H1 (cell line): ENCODE measurements at regions not wholly inside any gene's neighbourhood (a gene's known extent, or its start where the extent isn't known, plus 50 kb on each side); places are given as distances from the start of the nearest gene placed in this dataset.
A peak's percentile ranks its signal among the peaks of the same experiment; 100 is the strongest.

Experiments used
- CTCF ChIA-PET: fragments of 300-600 bp; sonication (Branson Sonifier 250); formaldehyde crosslinking; loops from one replicate; lab custom pipeline; 2021; ENCODE audit not compliant: partially characterized antibody; lab: Charles Lee
- POLR2A ChIA-PET: fragments of 300-600 bp; sonication (Branson Sonifier 250); formaldehyde crosslinking; loops from one replicate; lab custom pipeline; 2021; ENCODE audit warnings: inconsistent platforms; ENCODE audit not compliant: partially characterized antibody; lab: Charles Lee
- DNase-seq, 2 experiments: peaks; one replicate each; pipeline versions ENCODE4 v3.0.0 to v3.0.0-alpha.2; 2010 to 2022; ENCODE audit warnings: low spot score in 2 of 2, low read depth in 1 of 2, mixed read lengths in 1 of 2
- FAIRE-seq: peaks from 2 replicates; lab custom pipeline; 2011; peaks lifted over from hg19 to GRCh38; lab: Jason Lieb, UNC
- H2AFZ ChIP-seq: 2 replicates; pipeline ENCODE4 v1.8.1; 2012; ENCODE audit warnings: low read length, inconsistent platforms
- H2AK5ac ChIP-seq: 2 replicates; pipeline ENCODE4 v1.6.1; 2013; ENCODE audit warnings: low read depth, low read length
- H2BK120ac ChIP-seq: replicated peaks from 2 replicates; pipeline ENCODE3; 2013; ENCODE audit warnings: low read depth, low read length, inconsistent platforms
- H2BK12ac ChIP-seq: 2 replicates; pipeline ENCODE4 v1.6.1; 2013; ENCODE audit warnings: low read depth, low read length
- H2BK15ac ChIP-seq: 2 replicates; pipeline ENCODE4 v1.6.1; 2013; ENCODE audit warnings: low read length
- H2BK20ac ChIP-seq: 2 replicates; pipeline ENCODE4 v1.6.1; 2013; ENCODE audit warnings: low read length
- H2BK5ac ChIP-seq: 2 replicates; pipeline ENCODE4 v1.6.1; 2013; ENCODE audit warnings: low read depth, low read length
- H3K14ac ChIP-seq: 2 replicates; pipeline ENCODE4 v1.6.1; 2013; ENCODE audit warnings: inconsistent platforms; ENCODE audit not compliant: insufficient read length
- H3K18ac ChIP-seq: 2 replicates; pipeline ENCODE4 v1.6.1; 2013; ENCODE audit warnings: low read length; ENCODE audit errors: extremely low read depth
- H3K23ac ChIP-seq: 2 replicates; pipeline ENCODE4 v1.6.1; 2013; ENCODE audit warnings: inconsistent platforms; ENCODE audit not compliant: insufficient read length
- H3K23me2 ChIP-seq: 2 replicates; pipeline ENCODE4 v1.6.1; 2013; ENCODE audit warnings: low read depth, low read length
- H3K27ac ChIP-seq: 2 replicates; pipeline ENCODE4 v1.6.1; 2011; ENCODE audit warnings: low read depth, low read length, inconsistent platforms
- H3K27me3 ChIP-seq, 4 experiments: replicated peaks in 1 of 4; 1 replicate in 1 of 4; 2 replicates in 3 of 4; pipeline versions ENCODE4 v1.6.1 to v1.8.1; 2011 to 2013; ENCODE audit warnings: low read length in 3 of 4, mild to moderate bottlenecking in 3 of 4, inconsistent platforms in 2 of 4, mixed read lengths in 2 of 4, moderate library complexity in 1 of 4; ENCODE audit not compliant: control insufficient read depth in 3 of 4, insufficient read depth in 3 of 4; ENCODE audit errors: extremely low read depth in 1 of 4
- H3K36me3 ChIP-seq, 4 experiments: 2 replicates each; pipeline versions ENCODE4 v1.6.1 to v1.8.1; 2011 to 2013; ENCODE audit warnings: mild to moderate bottlenecking in 4 of 4, low read length in 3 of 4, moderate library complexity in 2 of 4, control low read depth in 1 of 4, inconsistent platforms in 1 of 4; ENCODE audit not compliant: insufficient read depth in 4 of 4, control insufficient read depth in 2 of 4
- H3K4ac ChIP-seq: replicated peaks from 2 replicates; pipeline ENCODE3; 2013; ENCODE audit warnings: low read length, low read depth, mixed read lengths, inconsistent platforms; ENCODE audit not compliant: insufficient read length
- H3K4me1 ChIP-seq, 4 experiments: replicated peaks in 1 of 4; 1 replicate in 1 of 4; 2 replicates in 3 of 4; pipeline versions ENCODE4 v1.6.1 to v1.8.1; 2011 to 2013; ENCODE audit warnings: low read length in 3 of 4, inconsistent platforms in 2 of 4, mixed read lengths in 1 of 4; ENCODE audit not compliant: insufficient read depth in 4 of 4, control insufficient read depth in 3 of 4
- H3K4me2 ChIP-seq, 2 experiments: 2 replicates each; pipeline versions ENCODE4 v1.6.1 to v1.8.1; 2011 to 2013; ENCODE audit warnings: low read depth in 2 of 2, low read length in 2 of 2, control low read depth in 1 of 2, inconsistent platforms in 1 of 2, mild to moderate bottlenecking in 1 of 2; ENCODE audit not compliant: insufficient read depth in 1 of 2
- H3K4me3 ChIP-seq, 4 experiments: fragments of 200-600, 300-600 bp in 1 of 4; sonication (generic), shearing (Covaris generic), sonication (Bioruptor Twin) in 1 of 4; 2 replicates each; pipeline versions ENCODE4 v1.5.1 to v1.8.1; 2011 to 2016; ENCODE audit warnings: low read length in 4 of 4, low read depth in 3 of 4, control low read depth in 2 of 4, inconsistent platforms in 2 of 4, mild to moderate bottlenecking in 2 of 4, mixed read lengths in 1 of 4, moderate library complexity in 1 of 4; ENCODE audit not compliant: insufficient read depth in 2 of 4; ENCODE audit errors: extremely low read depth in 1 of 4
- H3K56ac ChIP-seq: replicated peaks from 2 replicates; pipeline ENCODE3; 2013; ENCODE audit warnings: low read depth, mild to moderate bottlenecking, mixed read lengths, low read length, inconsistent platforms; ENCODE audit not compliant: insufficient read length
- H3K79me1 ChIP-seq: 2 replicates; pipeline ENCODE4 v1.6.1; 2013; ENCODE audit warnings: low read depth, low read length, control low read depth
- H3K79me2 ChIP-seq, 2 experiments: 2 replicates each; pipeline versions ENCODE4 v1.6.1 to v1.8.1; 2012 to 2013; ENCODE audit warnings: low read length in 2 of 2, mild to moderate bottlenecking in 2 of 2, inconsistent platforms in 1 of 2; ENCODE audit not compliant: insufficient read depth in 2 of 2, control insufficient read depth in 1 of 2
- H3K9ac ChIP-seq, 4 experiments: replicated peaks in 1 of 4; 1 replicate in 1 of 4; 2 replicates in 3 of 4; pipeline versions ENCODE4 v1.6.1 to v1.8.1; 2011 to 2013; ENCODE audit warnings: low read depth in 3 of 4, low read length in 3 of 4, control low read depth in 2 of 4, mild to moderate bottlenecking in 2 of 4, moderate library complexity in 2 of 4, inconsistent platforms in 1 of 4; ENCODE audit errors: extremely low read depth in 1 of 4
- H3K9me3 ChIP-seq, 2 experiments: 2 replicates each; pipeline versions ENCODE4 v1.6.1 to v1.8.1; 2012 to 2013; ENCODE audit warnings: mild to moderate bottlenecking in 2 of 2, moderate library complexity in 2 of 2, control low read depth in 1 of 2, inconsistent platforms in 1 of 2, low read depth in 1 of 2, low read length in 1 of 2, mixed read lengths in 1 of 2; ENCODE audit not compliant: insufficient read depth in 2 of 2
- H4K20me1 ChIP-seq, 2 experiments: replicated peaks in 1 of 2; 2 replicates each; pipeline versions ENCODE3 to v1.8.1; 2011 to 2013; ENCODE audit warnings: inconsistent platforms in 2 of 2, low read length in 2 of 2, mild to moderate bottlenecking in 1 of 2; ENCODE audit not compliant: insufficient read depth in 2 of 2, control insufficient read depth in 1 of 2
- H4K5ac ChIP-seq: 2 replicates; pipeline ENCODE4 v1.6.1; 2013; ENCODE audit warnings: low read length, low read depth, mixed read lengths, inconsistent platforms; ENCODE audit not compliant: insufficient read length
- H4K8ac ChIP-seq: 2 replicates; pipeline ENCODE4 v1.8.0; 2013; ENCODE audit warnings: mild to moderate bottlenecking, moderate library complexity, low read length, inconsistent platforms; ENCODE audit not compliant: insufficient read depth; ENCODE audit errors: extremely low read depth
- H4K91ac ChIP-seq: replicated peaks from 2 replicates; pipeline ENCODE3; 2013; ENCODE audit warnings: low read length, mixed read lengths, inconsistent platforms; ENCODE audit not compliant: insufficient read length
- GTF2F1 ChIP-seq: IDR thresholded peaks from 2 replicates; pipeline ENCODE4 v1.6.1; 2012; ENCODE audit warnings: low read depth, low read length, improper control_type of control experiment, borderline replicate concordance
- HDAC2 ChIP-seq, 2 experiments: fragments of 300-600 bp in 1 of 2; sonication (generic) in 1 of 2; IDR thresholded peaks; 2 replicates each; pipeline ENCODE4 v1.6.1; 2011 to 2012; ENCODE audit warnings: low read depth in 2 of 2, low read length in 2 of 2, mild to moderate bottlenecking in 2 of 2, moderate library complexity in 2 of 2, borderline replicate concordance in 1 of 2, inconsistent platforms in 1 of 2
- SIN3A ChIP-seq, 2 experiments: IDR thresholded peaks in 1 of 2; conservative IDR thresholded peaks in 1 of 2; 2 replicates each; pipeline ENCODE4 v1.6.1; 2011 to 2012; ENCODE audit warnings: low read length in 2 of 2, improper control_type of control experiment in 1 of 2, low read depth in 1 of 2, mild to moderate bottlenecking in 1 of 2
- WGBS, 2 experiments: shearing (Covaris generic) in 1 of 2; methylation state at CpG; one replicate each; pipeline versions ENCODE4 v1.1.6 to v1.1.7; 2013 to 2015; ENCODE audit warnings: low lambda C conversion rate in 2 of 2, mixed read lengths in 2 of 2, inconsistent platforms in 1 of 2, low coverage in 1 of 2, missing lambda C conversion rate in 1 of 2; ENCODE audit not compliant: insufficient replicate concordance in 2 of 2, insufficient coverage in 1 of 2, insufficient read length in 1 of 2; ENCODE audit errors: extremely low coverage in 1 of 2, missing lambda C conversion rate in 1 of 2; 5-methylcytosine and 5-hydroxymethylcytosine counted together

GRCh38 chr20:24736131-24736843 lies 212.8 kb upstream of the CST7 start:
- H4K20me1 ChIP-seq = no peaks in the 10 kb centered on the region
- H3K4me2 ChIP-seq = no peak overlapping the region
- CTCF ChIA-PET = interaction anchor here (1.3 to 1.8 kb wide), 3 partner anchors 9 to 45 kb away, joined by 3 to 4 read pairs (median 4); no protein-coding TSS in a partner anchor
- no peak overlapping the region for H3K27ac ChIP-seq
- DNase-seq (no peak), FAIRE-seq (no peak)
- H3K18ac ChIP-seq = no peak overlapping the region
- H3K79me2 ChIP-seq = no peaks in the 10 kb centered on the region
- H3K4me3 ChIP-seq = no peak overlapping the region
- H3K23ac ChIP-seq = no peak overlapping the region
- no peaks in the 10 kb centered on the region for H3K27me3 ChIP-seq
- H3K4me1 ChIP-seq = peaks cover 0 to 12% (median 2%) of the 10 kb centered on the region in 4 experiments; a peak in 3 of 7 replicates
- POLR2A ChIA-PET = no interaction called here
- no peaks in the 10 kb centered on the region for H3K23me2 ChIP-seq
- no peak overlapping the region for H2BK15ac ChIP-seq
- no peak overlapping the region for H3K9ac ChIP-seq
- H3K14ac ChIP-seq = no peak overlapping the region
- H4K91ac ChIP-seq = no peak overlapping the region
- H4K5ac ChIP-seq = no peak overlapping the region
- WGBS, 2 experiments = 58% methylated on average over 10 of the region's 10 CpGs; no CpG with 5 or more reads in 1 of the 2 experiments
- H2AFZ ChIP-seq = no peak overlapping the region
- no peak overlapping the region for H4K8ac ChIP-seq
- H2BK20ac ChIP-seq = peak overlapping the region; percentile 86; the same call in 1 of the 2 replicates
- no peak overlapping the region for H3K56ac ChIP-seq
- peaks cover 0 to 3% of the 10 kb centered on the region in 2 experiments; a peak in 1 of 4 replicates for H3K9me3 ChIP-seq
- no peak overlapping the region for H2AK5ac ChIP-seq
- H3K4ac ChIP-seq = no peak overlapping the region
- H3K79me1 ChIP-seq = no peaks in the 10 kb centered on the region
- no peak overlapping the region for H2BK120ac ChIP-seq
- no peaks in the 10 kb centered on the region for H3K36me3 ChIP-seq
- no peak overlapping the region for H2BK12ac ChIP-seq
- H2BK5ac ChIP-seq = no peak overlapping the region
- TF ChIP-seq GTF2F1 = no peak
- TF ChIP-seq SIN3A (conservative IDR thresholded peaks at IDR 0.05 in 1 of 2, IDR thresholded peaks at IDR 0.05 in 1 of 2; ENCODE audit: low read depth in 1 of 2, low read length in 2 of 2) = no peak
- no peak for TF ChIP-seq HDAC2 (IDR thresholded peaks at IDR 0.05; ENCODE audit: borderline replicate concordance in 1 of 2, low read depth in 2 of 2, low read length in 2 of 2)
